HL-60 (cell line): ENCODE measurements at regions not wholly inside any gene's neighbourhood (a gene's known extent, or its start where the extent isn't known, plus 50 kb on each side); places are given as distances from the start of the nearest gene placed in this dataset.

Source experiments
- CTCF ChIP-seq: IDR thresholded peaks from one replicate; pipeline ENCODE4 v1.5.1; 2011; ENCODE audit warnings: low read length, control low read depth, inconsistent platforms; ENCODE audit not compliant: insufficient read depth
- POLR2AphosphoS5 ChIP-seq: IDR thresholded peaks from 2 replicates; pipeline ENCODE4 v1.6.1; 2012; ENCODE audit warnings: low read depth
- REST ChIP-seq: IDR thresholded peaks from 2 replicates; pipeline ENCODE4 v1.6.1; 2012; ENCODE audit warnings: low read depth; ENCODE audit not compliant: insufficient replicate concordance

GRCh38 chr9:79800578-79800977 is 228.8 kb downstream of the TLE4 start:
- TF ChIP-seq POLR2AphosphoS5, result no peak
- TF ChIP-seq CTCF, result no peak
- TF ChIP-seq REST, result no peak
